NOMO-1 (cell line): ENCODE measurements at regions not wholly inside any gene's neighbourhood (a gene's known extent, or its start where the extent isn't known, plus 50 kb on each side); places are given as distances from the start of the nearest gene placed in this dataset.

Experiments used
- DNase-seq, 2 experiments: peaks; one replicate each; lab custom pipeline; 2025; ENCODE audit not compliant: unreplicated experiment in 2 of 2; lab: John Stamatoyannopoulos, UW

DNA sequence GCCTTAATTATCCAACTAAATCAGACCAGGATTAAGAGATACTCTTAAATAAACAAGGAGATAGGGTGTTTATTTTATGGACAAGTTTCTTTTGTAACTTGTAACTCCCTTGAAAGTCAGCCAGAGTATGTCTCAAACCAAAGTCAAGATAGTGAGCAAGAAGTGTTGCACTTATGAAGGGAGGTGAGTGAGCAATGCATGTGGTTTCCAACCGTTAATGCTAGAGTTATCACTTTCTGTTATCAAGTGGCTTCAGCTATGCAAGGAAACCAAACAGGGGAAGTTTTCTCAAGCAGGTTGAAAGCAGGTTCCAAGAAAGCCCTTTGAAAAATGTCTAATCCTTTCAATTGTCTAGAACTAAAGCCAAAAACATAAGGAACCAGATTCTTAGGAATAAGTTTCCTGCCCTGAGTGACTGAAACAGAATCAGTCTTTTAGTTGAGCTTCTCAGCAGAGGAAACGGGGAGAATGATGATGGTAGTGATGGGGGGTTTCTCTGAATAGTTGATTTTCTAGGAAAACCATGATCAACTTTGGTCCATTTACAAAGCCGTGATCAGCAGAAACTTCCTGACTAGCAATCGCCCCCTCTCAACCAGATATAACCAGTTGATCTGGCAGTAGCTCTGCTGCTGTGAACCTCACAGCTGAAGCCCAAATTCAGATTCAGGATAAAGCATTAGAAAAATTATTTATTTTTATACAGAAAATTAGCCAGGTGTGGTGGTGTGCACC lies 128.4 kb downstream of the DAD1 start:
- DNase-seq = peak; percentile 56 to 82

GRCh38 chr14:22458737-22459136 lies 130.3 kb downstream of the DAD1 start:
- DNase-seq = no peak

DNA sequence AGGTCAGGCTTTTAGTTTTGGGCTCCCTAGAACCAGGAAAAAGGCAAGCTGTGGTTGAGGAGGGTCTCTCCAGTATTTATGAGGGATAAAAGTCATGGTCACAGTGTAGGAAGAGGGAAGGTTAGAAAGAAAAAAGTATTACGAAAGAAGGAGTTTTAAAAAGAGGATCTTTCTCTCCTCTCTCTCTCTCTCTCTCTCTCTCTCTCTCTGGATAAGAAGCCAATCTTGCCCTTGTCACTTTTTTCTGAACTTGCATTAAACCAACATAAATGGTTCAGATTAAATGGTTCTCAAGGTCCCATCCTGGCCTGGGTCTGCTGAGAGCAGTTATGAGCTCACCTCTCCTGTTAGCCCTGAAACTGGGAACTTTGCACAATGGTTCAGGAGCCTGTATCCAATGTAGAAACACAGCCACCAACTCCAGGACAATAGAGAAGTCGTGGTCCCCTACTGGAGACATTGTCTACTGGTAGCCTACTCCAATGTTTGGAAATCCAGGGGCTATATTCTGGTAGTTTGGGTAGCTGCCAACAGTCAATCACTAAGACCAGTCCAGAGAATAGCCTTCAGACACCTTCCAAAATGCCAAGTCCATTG lies 131.9 kb downstream of the DAD1 start:
- DNase-seq = peak in 1 of 2 experiments; percentile 31

- DNase-seq = no peak
These were observed 132.6 kb downstream of the DAD1 start for GRCh38 chr14:22456421-22456820.

GRCh38 chr14:22452330-22452729 lies 136.7 kb downstream of the DAD1 start:
- DNase-seq = no peak

DNA sequence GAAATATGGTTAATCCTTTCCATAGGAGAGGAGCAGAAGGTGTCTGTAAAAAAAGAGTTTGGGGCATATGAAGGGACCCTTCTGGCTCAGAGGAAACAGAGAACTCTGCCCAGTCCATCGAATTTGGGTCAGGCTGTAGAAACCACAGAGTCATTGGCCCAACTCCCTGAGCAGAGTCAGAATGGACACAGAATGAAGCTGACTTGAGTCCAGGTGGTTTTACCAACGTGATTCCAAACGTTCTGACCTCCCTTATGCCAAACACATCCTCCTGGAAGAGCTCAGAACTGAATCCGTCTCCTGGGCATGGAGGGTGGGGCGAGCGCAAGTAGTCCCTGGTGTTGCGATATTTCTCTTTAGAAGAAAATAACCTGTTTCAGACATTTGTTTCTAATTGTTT lies 138.8 kb downstream of the DAD1 start:
- DNase-seq = no peak

- DNase-seq = no peak
These were observed 139.5 kb downstream of the DAD1 start for GRCh38 chr14:22449600-22449905.

DNA sequence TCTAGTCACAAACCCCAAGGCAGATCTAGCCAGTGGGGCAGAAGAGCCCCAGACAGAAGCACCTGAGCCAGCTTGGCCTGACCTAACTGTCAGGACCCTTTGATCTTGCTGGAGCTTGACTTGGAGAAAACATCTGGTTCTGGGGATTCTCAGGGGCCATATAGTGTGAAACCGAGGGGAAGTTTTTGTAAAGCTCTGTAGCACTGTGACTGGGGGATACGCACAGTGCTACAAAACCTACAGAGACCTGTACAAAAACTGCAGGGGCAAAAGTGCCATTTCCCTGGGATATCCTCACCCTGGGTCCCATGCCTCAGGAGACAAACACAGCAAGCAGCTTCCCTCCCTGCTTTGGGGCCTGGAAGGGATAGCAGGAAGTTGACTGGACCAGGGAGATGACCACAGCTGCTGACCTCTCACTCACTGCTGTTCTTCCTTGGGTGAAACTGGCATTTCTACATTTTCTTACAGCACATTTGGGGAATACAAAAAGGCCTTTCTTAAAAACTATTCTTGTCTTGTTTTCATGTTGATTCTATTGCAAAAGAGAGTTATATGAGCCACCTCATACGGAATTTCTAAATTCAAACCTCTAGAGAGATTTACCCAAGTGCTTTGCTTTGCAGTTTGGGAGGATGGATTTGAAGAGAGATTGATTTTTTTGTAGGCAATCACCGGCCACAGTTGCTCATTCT lies 140.0 kb downstream of the DAD1 start:
- no peak for DNase-seq

DNA sequence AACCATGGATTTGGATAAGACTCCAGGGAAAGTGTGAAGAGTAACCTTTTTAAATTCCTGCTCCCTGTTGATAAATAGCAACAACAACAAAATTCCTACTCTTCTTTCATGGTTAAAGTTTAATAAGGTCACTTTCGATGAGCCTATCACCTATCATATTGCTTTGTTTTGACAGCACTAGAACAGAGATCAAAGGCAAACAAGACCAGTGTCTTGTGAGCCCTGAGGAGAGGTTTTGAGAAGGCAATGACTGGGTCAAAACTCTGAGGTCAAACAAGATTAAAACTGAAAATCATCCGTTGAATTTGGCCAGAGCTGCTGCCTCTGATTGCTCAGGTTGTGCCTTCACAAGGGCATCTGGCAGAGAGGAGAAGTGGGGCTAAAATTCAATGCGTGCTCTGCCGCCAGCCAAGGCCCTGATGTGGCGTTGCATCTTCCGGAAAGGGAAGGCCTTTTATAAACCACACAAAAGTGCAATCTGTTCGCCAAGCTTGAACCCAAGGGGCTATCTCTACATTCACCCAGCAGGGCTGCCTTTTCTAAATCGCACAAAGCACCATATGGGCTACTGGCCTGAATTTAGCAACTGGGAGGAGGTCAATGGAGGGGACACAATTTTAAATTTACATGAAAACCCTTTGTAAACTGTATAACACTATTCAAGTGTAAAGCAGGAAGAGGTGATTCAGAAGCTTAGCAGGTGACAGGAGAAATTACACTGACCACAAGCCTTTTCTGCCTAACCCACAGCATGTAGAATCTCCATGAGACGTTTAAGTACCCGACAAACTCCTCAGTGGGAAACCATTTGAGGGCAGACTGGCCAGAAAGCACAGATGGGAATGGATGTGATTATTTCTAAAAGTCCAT lies 140.8 kb downstream of the DAD1 start:
- DNase-seq = peak; percentile 81 to 90

DNA sequence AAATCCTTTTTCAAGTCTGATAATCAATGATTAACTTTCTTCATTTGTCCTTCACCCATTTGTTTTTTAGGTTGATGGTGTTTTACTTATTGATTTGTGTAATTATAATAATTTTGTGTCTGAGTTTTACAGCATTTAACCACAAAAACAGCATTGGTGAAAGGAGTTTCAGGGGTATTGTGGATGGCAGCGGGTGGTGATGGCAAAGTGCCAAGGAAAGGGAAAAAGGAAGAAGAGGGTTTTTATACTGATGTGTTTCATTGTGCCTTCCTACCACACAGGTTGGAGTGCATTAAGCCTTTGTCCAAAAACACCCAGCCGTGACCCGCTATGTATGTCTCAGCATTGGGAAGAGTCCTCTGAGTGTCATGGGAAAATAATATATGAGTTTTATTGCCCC lies 150.3 kb downstream of the DAD1 start:
- no peak for DNase-seq

DNA sequence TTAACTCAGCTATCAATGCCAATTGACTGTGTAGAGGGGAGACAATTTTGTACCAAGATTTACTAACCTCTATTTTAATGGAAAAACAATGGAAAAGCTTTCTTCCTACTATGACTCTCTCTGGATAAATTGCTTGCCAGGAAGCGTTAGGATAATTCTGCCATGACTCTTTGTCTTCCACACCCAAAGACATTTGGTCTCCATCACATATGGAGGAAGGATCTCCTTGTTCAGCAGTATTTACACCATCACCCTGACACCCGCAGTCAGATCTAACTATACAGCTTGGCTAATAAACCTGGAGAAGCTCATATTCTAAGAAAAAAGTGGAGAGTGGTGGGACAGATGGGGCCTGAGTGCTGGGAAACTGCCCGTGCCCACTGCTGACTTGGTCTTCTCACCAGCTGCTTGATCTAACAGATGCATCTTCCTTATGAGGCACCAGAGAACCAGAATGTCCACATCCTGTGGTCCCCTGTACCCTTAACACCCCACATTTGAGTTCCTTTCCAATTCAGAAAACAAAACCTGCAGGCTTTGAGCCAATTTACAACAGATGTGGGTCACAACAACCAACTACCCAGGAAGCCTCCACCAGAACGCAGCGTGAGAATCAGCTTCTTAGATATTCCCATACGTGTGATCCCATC lies 154.0 kb downstream of the DAD1 start:
- no peak for DNase-seq

- DNase-seq = no peak
These were observed 155.0 kb downstream of the DAD1 start for GRCh38 chr14:22434030-22434429.

- DNase-seq = no peak
These were observed 156.0 kb downstream of the DAD1 start for GRCh38 chr14:22433069-22433468.

GRCh38 chr14:22432348-22432976 lies 156.6 kb downstream of the DAD1 start:
- DNase-seq = peak in 1 of 2 experiments; percentile 16

DNA sequence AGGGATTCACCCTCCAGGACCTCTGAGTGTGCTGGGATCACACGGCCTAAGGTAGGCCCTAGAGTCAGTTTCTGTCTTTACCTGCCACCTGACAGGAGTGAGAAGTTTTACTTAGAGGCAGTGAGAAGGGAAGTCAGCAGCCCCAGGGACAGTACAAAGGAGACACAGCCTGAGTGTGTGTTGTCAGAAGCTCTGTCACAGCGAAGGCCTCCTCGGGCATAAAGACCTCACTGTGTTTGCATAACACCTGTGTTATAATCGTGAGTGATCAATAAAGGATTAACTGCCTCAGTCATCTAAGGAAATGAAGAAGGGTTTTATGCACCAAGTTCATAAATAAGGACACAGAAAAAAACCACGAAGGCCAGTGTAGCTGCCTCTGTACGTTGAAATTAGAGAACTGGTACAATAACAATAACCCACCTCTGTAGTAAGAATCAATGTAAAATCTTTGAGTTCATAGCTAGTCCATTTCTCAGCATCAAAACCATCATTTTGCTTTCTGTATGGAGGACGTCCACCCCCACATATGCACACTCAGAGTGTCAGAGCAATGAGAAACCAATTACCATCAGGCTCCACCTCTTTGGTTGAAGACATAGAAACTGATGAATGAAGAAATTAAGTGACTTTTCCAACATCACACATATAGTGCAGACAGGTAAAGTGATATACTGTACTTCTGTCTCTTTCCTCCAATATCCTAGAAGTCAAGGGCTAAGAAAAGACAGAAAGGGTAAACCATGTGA lies 159.3 kb downstream of the DAD1 start:
- DNase-seq = no peak

DNA sequence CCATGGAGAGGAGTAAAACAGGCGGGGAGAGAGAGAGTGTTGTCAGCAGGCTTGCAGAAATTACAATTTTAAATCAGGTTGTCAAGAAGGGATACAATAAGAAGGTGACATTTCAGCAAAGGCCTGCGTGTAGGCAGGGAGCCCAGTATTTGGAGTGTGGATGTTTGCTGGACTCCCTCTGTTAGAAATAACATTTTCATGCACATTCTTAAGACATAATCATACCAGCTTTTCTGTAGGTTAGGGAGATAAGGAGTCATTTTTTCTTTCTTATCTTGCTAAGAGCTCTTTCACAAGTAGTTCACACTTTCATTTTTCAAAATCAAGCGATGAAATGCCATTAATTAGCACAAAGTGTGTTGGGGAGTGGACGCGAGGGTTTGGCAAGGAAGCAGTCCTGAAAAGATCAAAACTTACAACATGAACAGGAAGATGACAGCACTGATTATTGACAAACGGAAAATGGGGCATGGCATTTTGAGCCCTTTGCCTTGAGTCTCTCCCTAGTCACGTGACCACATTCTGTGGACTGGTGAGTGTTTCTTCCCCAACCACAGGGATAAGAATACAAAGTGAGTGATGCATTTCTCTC lies 160.2 kb downstream of the DAD1 start:
- peak; percentile 22 to 35 for DNase-seq

DNA sequence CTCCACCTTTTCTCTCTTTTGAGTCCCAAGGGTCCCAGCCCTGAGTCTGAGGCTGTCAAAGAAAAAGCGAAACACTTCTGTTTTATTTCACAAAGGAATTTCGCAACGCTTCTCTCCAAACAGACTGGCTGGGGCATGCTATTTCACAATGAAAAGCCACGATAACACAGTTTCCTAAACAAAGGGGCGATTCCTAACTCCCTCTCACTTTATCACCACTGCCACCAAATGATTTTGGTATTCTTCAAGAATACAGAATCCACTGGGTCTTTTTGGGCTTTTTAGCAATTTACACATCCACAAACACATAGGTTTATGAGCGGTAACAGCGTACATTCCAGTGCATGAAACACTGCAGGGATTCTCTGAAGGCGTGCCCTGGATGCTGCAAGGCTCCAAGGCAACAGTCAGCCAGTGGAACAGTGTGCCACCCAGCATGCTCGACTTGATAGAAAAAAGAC lies 161.2 kb downstream of the DAD1 start:
- DNase-seq = peak; percentile 78 to 92

- no peak for DNase-seq
These were observed 162.3 kb downstream of the DAD1 start for GRCh38 chr14:22426711-22427110.

DNA sequence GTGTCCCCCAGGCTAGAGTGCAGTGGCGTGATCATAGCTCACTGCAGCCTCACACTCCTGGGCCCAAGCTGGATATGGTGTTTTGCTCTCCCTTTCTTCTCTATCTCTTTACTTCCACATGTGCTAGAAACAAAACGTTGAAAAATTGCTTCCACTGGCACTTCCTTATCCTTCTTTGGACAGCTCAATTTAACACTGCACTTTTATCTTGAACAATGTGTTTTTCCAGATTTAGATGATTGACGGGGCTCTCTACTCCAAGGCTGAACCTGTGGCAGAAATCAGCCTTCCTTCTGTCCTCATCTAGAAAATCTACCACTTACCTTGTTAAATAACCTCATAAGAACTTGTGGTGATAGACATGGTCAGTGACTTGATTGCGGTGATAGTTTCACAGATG lies 165.1 kb downstream of the DAD1 start:
- DNase-seq = no peak
